ENCODE measurements at regions not wholly inside any gene's neighbourhood (a gene's known extent, or its start where the extent isn't known, plus 50 kb on each side); places are given as distances from the start of the nearest gene placed in this dataset.
"Not testable (repeated sequence)": the region's sequence is repeated elsewhere in the genome, so short reads cannot be mapped to it uniquely, and the experiment has no call there.

DNA sequence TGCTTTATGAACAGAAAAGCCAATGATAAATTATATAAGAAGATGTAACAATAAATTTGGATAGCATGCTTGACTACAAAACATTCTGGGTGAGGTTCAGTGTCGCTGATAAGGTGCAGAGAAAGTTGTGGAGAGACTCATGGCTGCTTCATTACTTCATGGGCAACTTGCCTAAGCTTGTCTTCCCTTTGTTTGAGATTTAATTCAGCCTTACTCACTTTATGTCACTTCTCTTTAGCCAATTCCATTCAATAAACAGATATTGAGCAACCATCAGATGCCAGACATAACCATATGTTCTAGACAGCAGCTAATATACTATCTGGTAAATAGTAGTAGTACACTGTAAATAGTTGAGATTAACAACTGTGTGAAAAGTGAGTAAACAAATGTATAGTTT is 401.5 kb upstream of the FRG2C start:
- DNase-seq (ENCODE audit: low read depth in 2 of 2): no peak
- no peaks in the 10 kb centered on the region for H3K36me3 ChIP-seq (ENCODE audit: control insufficient read depth, insufficient read depth, low read length)
- no peak overlapping the region for H3K4me3 ChIP-seq (replicated peaks in 1 of 4; ENCODE audit: control extremely low read depth in 1 of 4, insufficient read depth in 1 of 4, low read depth in 3 of 4, low read length in 4 of 4)

DNA sequence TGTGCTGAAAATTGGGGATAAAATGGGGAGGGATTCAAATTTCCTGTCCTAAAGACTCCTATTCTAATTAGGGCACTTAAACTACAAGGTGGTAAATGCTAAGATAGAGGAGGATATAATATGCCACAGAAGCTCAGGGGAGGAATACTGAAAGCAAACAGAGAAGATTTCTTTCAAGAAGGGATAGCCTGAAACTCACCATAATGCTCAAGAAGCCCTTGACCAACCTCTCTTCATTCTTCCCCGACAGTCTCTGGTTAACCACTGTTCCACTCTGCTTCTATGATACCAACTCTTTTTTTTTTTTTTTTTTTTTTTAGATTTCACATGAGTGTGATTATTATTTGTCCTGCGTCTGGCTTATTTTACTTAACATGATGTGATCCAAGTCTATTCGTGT is 398.2 kb upstream of the FRG2C start:
- H4K20me1 ChIP-seq (ENCODE audit: control insufficient read depth, extremely low read depth, insufficient read depth, low read length): no peaks in the 10 kb centered on the region
- no peaks in the 10 kb centered on the region for H3K4me1 ChIP-seq (ENCODE audit: control insufficient read depth, extremely low read depth, insufficient read depth, low read length)
- no peak overlapping the region for H3K4me2 ChIP-seq (ENCODE audit: extremely low read depth, insufficient read depth, low read length)
- TF ChIP-seq EZH2 (IDR thresholded peaks at IDR 0.05; ENCODE audit: low read length, missing control alignments): no peak
- TF ChIP-seq, protein P1, sequence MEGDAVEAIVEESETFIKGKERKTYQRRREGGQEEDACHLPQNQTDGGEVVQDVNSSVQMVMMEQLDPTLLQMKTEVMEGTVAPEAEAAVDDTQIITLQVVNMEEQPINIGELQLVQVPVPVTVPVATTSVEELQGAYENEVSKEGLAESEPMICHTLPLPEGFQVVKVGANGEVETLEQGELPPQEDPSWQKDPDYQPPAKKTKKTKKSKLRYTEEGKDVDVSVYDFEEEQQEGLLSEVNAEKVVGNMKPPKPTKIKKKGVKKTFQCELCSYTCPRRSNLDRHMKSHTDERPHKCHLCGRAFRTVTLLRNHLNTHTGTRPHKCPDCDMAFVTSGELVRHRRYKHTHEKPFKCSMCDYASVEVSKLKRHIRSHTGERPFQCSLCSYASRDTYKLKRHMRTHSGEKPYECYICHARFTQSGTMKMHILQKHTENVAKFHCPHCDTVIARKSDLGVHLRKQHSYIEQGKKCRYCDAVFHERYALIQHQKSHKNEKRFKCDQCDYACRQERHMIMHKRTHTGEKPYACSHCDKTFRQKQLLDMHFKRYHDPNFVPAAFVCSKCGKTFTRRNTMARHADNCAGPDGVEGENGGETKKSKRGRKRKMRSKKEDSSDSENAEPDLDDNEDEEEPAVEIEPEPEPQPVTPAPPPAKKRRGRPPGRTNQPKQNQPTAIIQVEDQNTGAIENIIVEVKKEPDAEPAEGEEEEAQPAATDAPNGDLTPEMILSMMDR (conservative IDR thresholded peaks at IDR 0.05 in 1 of 2, IDR thresholded peaks at IDR 0.05 in 1 of 2; ENCODE audit: low read depth in 1 of 2, low read length in 2 of 2): no peak
- H3K79me2 ChIP-seq (ENCODE audit: control insufficient read depth, insufficient read depth, low read length): no peaks in the 10 kb centered on the region
- no peak overlapping the region for H3K4me3 ChIP-seq (replicated peaks in 1 of 4; ENCODE audit: control extremely low read depth in 1 of 4, insufficient read depth in 1 of 4, low read depth in 3 of 4, low read length in 4 of 4)
- no peaks in the 10 kb centered on the region for H3K9me3 ChIP-seq (ENCODE audit: control insufficient read depth, insufficient read depth, low read depth, low read length)
- no peak overlapping the region for H3K27ac ChIP-seq (ENCODE audit: insufficient read depth, low read length)
- H2AFZ ChIP-seq (ENCODE audit: low read length): no peak overlapping the region
- no peaks in the 10 kb centered on the region for H3K27me3 ChIP-seq (ENCODE audit: control insufficient read depth, insufficient read depth, low read length)
- H3K9ac ChIP-seq (ENCODE audit: insufficient read depth, low read length): no peak overlapping the region
- H3K36me3 ChIP-seq (ENCODE audit: control insufficient read depth, insufficient read depth, low read length): no peaks in the 10 kb centered on the region
- no peak for DNase-seq (ENCODE audit: low read depth in 2 of 2)

More for the DNA sequence above, 401.5 kb upstream of the FRG2C start:
- Histone ChIP-seq H3K27ac (ENCODE audit: insufficient read depth, low read length) (no peak overlapping the region), H3K79me2 (ENCODE audit: control insufficient read depth, insufficient read depth, low read length) (no peaks in the 10 kb centered on the region), H3K9ac (ENCODE audit: insufficient read depth, low read length) (no peak overlapping the region), H3K9me3 (ENCODE audit: control insufficient read depth, insufficient read depth, low read depth, low read length) (no peaks in the 10 kb centered on the region), H4K20me1 (ENCODE audit: control insufficient read depth, extremely low read depth, insufficient read depth, low read length) (no peaks in the 10 kb centered on the region), H3K4me2 (ENCODE audit: extremely low read depth, insufficient read depth, low read length) (no peak overlapping the region), H3K27me3 (ENCODE audit: control insufficient read depth, insufficient read depth, low read length) (no peaks in the 10 kb centered on the region), H2AFZ (ENCODE audit: low read length) (no peak overlapping the region), H3K4me1 (ENCODE audit: control insufficient read depth, extremely low read depth, insufficient read depth, low read length) (no peaks in the 10 kb centered on the region)
- TF ChIP-seq, protein P1 (conservative IDR thresholded peaks at IDR 0.05 in 1 of 2, IDR thresholded peaks at IDR 0.05 in 1 of 2; ENCODE audit: low read depth in 1 of 2, low read length in 2 of 2): no peak

DNA sequence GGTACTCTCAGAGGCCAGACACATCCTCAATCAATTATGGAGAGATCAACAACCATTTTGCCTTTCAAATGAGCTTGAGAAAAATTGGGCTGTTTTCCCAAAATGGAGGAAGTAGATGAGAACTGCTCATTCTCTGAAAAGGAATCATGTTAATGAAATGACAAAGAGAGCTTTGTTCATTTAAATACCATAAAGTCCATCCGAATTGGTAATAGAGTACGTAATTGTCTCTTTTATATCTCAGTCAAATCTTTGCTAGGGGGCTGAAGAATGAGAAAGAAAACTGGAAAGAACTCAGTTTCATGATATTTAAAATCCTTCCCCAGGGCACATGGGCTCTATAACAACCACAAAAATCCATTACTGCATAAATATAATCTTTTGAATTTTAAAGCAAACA is 395.6 kb upstream of the FRG2C start:
- H3K27me3 ChIP-seq (ENCODE audit: control insufficient read depth, insufficient read depth, low read length); H3K4me2 ChIP-seq (ENCODE audit: extremely low read depth, insufficient read depth, low read length); H3K9me3 ChIP-seq (ENCODE audit: control insufficient read depth, insufficient read depth, low read depth, low read length); H3K27ac ChIP-seq (ENCODE audit: insufficient read depth, low read length); H3K79me2 ChIP-seq (ENCODE audit: control insufficient read depth, insufficient read depth, low read length); H4K20me1 ChIP-seq (ENCODE audit: control insufficient read depth, extremely low read depth, insufficient read depth, low read length); DNase-seq (ENCODE audit: low read depth in 2 of 2); H3K9ac ChIP-seq (ENCODE audit: insufficient read depth, low read length); H3K4me3 ChIP-seq (replicated peaks in 1 of 4; ENCODE audit: control extremely low read depth in 1 of 4, insufficient read depth in 1 of 4, low read depth in 3 of 4, low read length in 4 of 4); H3K36me3 ChIP-seq (ENCODE audit: control insufficient read depth, insufficient read depth, low read length); H2AFZ ChIP-seq (ENCODE audit: low read length); H3K4me1 ChIP-seq (ENCODE audit: control insufficient read depth, extremely low read depth, insufficient read depth, low read length): not testable (repeated sequence)

DNA sequence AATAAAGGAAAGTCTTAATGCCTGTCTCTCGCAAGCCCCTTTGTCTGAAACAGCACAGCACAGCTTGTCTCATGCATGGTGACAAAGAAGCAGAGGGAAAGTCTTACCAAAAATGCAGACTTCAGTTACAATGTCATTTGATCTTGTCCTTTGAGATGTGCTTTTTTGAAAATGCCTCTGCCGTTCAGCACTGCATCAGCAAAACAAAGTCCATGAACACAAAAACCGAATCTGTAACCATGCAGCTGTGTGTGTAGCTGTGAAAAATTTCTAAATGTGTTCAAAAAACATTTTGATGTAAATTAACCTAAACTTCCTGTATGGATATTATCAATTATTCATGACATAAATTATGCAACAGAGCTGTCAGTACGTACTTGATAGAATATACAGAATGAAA is 391.9 kb upstream of the FRG2C start:
- H3K27ac ChIP-seq (ENCODE audit: insufficient read depth, low read length); H2AFZ ChIP-seq (ENCODE audit: low read length); H4K20me1 ChIP-seq (ENCODE audit: control insufficient read depth, extremely low read depth, insufficient read depth, low read length); H3K9me3 ChIP-seq (ENCODE audit: control insufficient read depth, insufficient read depth, low read depth, low read length); H3K4me3 ChIP-seq (replicated peaks in 1 of 4; ENCODE audit: control extremely low read depth in 1 of 4, insufficient read depth in 1 of 4, low read depth in 3 of 4, low read length in 4 of 4); H3K4me2 ChIP-seq (ENCODE audit: extremely low read depth, insufficient read depth, low read length); H3K79me2 ChIP-seq (ENCODE audit: control insufficient read depth, insufficient read depth, low read length); H3K36me3 ChIP-seq (ENCODE audit: control insufficient read depth, insufficient read depth, low read length); H3K27me3 ChIP-seq (ENCODE audit: control insufficient read depth, insufficient read depth, low read length); H3K4me1 ChIP-seq (ENCODE audit: control insufficient read depth, extremely low read depth, insufficient read depth, low read length); H3K9ac ChIP-seq (ENCODE audit: insufficient read depth, low read length); DNase-seq (ENCODE audit: low read depth in 2 of 2): not testable (repeated sequence)

All from fibroblast of lung (primary cell).